GM12872 (cell line): ENCODE measurements at regions not wholly inside any gene's neighbourhood (a gene's known extent, or its start where the extent isn't known, plus 50 kb on each side); places are given as distances from the start of the nearest gene placed in this dataset.

Experiments
- TF ChIP-seq, protein P1 (sequence below): IDR thresholded peaks from 3 replicates; pipeline ENCODE4 v1.5.1; 2011; ENCODE audit warnings: low read depth, mild to moderate bottlenecking, low read length, moderate library complexity; ENCODE audit not compliant: insufficient read depth

- TF ChIP-seq, protein P1, sequence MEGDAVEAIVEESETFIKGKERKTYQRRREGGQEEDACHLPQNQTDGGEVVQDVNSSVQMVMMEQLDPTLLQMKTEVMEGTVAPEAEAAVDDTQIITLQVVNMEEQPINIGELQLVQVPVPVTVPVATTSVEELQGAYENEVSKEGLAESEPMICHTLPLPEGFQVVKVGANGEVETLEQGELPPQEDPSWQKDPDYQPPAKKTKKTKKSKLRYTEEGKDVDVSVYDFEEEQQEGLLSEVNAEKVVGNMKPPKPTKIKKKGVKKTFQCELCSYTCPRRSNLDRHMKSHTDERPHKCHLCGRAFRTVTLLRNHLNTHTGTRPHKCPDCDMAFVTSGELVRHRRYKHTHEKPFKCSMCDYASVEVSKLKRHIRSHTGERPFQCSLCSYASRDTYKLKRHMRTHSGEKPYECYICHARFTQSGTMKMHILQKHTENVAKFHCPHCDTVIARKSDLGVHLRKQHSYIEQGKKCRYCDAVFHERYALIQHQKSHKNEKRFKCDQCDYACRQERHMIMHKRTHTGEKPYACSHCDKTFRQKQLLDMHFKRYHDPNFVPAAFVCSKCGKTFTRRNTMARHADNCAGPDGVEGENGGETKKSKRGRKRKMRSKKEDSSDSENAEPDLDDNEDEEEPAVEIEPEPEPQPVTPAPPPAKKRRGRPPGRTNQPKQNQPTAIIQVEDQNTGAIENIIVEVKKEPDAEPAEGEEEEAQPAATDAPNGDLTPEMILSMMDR, result no peak
These were observed 126.4 kb upstream of the CXCL14 start for GRCh38 chr5:135705141-135705631.

DNA sequence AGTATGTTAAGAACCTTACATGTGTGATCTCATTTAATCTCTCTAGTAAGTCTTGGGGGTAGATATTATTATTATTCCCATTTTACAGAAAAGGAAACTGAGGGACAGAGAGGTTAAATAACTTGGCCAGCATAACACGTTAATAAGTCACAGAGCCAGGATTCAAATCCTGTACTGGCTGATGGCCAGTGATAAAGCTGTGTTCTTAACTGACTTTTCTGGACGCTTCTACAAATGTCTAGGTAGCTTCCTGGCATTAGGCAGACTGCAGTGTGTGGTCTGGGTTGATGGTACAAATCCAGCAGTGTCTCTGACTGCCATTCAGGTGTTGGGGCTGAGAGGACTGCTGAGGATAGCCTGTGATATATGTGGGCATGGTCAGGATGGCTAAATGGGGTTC lies 125.8 kb upstream of the CXCL14 start:
- TF ChIP-seq, protein P1, result no peak

DNA sequence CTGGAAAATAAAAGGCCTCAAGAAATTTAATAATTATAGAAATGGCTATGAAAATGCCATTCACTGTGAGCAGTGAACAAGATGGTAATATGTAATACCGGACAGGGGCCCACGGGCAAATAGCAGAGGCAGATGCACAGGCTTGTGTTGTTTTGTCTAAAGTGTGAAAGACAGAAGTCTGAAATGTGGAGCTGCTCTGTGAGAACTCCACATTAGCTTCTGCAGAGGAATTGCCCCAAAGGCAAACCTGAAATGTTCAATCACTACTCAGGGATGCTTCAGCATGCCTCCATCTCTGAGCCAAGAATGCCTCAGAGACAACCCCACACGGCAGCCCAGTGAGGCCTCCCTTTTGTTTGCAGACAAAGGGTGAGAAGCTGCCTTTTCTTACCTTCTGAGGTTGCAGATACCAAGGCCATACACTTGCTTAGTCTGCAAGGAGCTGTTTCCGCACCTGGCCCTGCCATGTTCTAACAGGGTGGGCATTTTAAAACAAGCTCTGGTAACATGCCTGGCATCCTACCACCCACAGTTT lies 124.3 kb upstream of the CXCL14 start:
- TF ChIP-seq, protein P1, result no peak

GRCh38 chr5:135702191-135702590 lies 123.4 kb upstream of the CXCL14 start:
- TF ChIP-seq, protein P1, result no peak

- TF ChIP-seq, protein P1, result no peak
These were observed 121.9 kb upstream of the CXCL14 start for GRCh38 chr5:135700731-135701130.

DNA sequence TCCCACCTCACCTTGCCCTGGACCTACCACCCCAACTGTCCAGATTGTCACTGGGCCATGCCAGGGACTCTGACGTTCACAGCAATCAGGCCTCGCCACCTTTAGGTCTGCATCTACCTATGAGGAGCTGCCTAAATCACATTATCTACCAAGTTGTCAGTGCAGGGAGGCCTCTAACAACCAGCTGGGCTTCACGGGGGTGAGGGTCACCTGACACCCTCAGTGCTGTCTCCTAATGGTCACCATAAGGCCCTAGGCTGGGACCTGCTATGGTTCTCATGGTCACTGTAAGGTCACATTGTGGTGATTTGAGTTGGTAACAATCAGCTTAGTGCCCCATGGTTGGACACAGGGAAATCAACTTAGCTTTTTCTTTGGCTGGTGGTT lies 119.2 kb upstream of the CXCL14 start:
- TF ChIP-seq, protein P1, result no peak

DNA sequence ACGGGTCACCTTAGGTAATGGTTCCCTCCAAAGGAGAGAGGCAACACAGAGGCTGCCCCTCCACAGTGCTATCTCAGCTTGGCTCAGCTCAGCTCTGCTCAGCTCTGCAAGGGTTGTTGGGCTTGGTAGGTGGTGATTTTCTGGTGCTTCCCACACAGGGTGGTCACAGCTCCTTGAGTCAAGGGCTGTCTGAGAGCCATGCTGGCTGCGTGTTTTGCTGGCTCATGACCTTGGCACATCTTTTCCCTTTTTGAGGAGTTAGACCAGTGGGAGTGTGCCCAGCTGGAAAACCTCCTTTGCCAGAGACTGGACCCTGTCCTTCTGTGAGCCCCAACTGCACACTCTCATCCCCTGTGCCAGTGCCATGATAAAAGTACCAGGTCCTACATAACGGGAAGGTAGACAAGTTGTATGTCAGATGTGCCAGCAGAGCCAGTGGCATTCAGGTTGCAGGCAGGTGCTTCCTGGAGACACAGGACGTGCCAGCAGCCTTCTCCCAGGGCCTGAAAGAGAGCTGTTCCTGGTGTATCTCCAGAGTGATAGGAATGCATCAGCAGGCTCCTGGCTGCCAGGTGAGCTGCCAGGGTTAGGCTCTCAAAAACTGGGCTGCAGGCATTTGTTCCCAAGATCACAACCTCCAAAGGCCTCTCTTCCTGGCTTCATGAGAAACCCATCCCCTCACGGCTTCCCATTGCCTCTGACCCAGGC lies 118.6 kb upstream of the CXCL14 start:
- TF ChIP-seq, protein P1, result no peak
